HG02938 (cell line): ENCODE measurements at regions not wholly inside any gene's neighbourhood (a gene's known extent, or its start where the extent isn't known, plus 50 kb on each side); places are given as distances from the start of the nearest gene placed in this dataset.
"Not testable (repeated sequence)": the region's sequence is repeated elsewhere in the genome, so short reads cannot be mapped to it uniquely, and the experiment has no call there.

Source experiments
- ATAC-seq: cut with Tn5 transposase; IDR thresholded peaks from one replicate; pipeline ENCODE4 v1.9.1; 2021; ENCODE audit warnings: mild to moderate bottlenecking, moderate library complexity; ENCODE audit not compliant: unreplicated experiment

- peak; percentile 85 for ATAC-seq
Observed at GRCh38 chr1:199182186-199182843, 543.5 kb downstream of the PTPRC start.

DNA sequence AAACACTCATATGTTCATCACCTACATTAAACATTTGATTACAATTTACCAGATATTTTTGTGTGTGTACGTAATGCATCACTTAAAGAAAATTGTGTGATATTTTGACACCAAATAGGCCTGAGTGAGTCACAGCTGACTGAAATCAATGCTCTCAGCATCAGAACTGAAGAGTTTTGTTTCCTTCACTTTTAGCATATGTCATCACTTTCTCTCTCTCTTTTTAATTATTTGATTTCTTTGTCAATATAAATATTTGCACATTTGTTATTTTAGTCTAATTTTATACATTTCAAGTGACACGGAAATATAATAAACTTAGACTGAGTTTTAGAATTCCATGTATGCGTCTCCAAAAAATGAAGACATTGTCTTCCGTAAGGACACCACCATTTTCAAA lies 545.3 kb downstream of the PTPRC start:
- no peak for ATAC-seq

GRCh38 chr1:199194862-199195261 lies 556.0 kb downstream of the PTPRC start:
- no peak for ATAC-seq

DNA sequence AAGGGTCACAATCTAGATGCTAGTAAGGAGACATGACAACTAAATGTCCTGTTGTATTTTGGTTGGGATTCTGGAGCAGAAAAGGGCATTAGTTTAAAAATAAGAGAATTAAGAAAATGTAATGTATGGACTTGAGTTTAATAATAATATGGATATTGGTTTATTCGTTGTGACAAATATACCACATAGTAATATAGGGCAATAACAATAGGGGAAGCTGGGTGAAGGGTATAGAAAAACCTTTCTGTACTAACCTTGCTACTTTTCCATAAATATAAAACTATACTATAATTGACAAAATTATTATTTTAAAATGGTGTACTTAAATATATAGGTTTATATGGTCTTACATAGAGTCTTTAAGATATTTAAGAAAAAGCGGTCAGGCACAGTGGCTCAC lies 558.9 kb downstream of the PTPRC start:
- no peak for ATAC-seq

DNA sequence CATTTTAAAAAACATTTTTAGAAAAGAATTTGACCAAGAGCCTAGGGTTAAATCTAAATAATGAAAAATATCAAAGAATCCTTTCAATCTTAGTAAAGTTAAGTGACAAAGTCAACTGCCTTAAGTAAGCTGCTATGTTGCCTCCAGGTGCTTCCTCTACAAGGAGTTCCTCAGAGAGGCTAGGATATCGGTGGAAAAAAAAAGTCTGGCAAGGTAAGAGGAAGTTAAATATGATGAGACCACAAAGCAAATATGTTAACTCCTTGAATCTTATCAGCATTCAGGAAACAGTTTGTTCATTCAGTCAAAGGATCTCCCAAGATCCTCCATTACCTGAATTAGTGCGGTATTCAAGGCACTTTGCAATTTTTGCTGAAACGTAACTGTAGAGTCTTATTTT lies 563.5 kb downstream of the PTPRC start:
- ATAC-seq = no peak

GRCh38 chr1:199204231-199204630 lies 565.4 kb downstream of the PTPRC start:
- ATAC-seq = no peak

GRCh38 chr1:199205740-199206441 lies 567.1 kb downstream of the PTPRC start:
- no peak for ATAC-seq

DNA sequence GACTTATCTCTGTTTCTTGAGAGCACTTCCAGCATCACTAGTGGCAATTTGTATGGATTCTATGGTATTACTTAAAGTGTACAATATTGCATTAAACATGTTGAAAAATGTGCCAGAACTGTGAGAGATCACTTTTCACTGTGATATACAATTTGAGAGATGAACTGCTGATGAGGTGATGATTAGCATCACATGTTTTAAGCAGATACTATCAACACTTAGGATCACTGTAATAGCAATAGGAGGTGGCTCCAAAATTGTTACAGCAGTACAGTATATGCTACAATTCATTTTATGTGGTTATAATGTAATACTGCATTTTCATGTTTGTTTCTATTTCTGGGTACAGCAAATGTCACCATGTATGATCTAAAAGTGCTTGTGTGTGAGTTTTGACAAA lies 570.0 kb downstream of the PTPRC start:
- no peak for ATAC-seq

GRCh38 chr1:199218065-199218464 lies 579.2 kb downstream of the PTPRC start:
- no peak for ATAC-seq

DNA sequence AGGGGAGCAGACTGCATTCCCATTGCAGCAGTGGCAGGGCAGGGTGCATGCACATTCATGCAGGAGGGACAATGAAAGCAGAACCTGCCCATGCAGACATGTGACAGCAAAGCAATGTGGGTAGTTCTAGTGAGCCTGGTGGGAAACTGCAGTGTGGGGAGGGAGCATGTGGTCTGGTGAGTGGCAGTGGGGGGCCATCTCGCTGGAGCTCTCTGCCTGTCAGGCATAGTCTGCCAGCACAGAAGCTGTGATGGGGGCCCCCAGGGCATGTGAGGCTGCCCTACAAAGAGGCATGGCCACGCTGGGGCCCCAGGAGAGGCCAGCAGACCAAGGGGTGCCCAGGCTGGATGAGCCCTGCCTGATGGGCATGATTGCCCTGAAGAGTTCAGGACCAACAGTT lies 579.7 kb downstream of the PTPRC start:
- ATAC-seq = no peak

- ATAC-seq = no peak
Observed at GRCh38 chr1:199220031-199220430, 581.2 kb downstream of the PTPRC start.

- no peak for ATAC-seq
Observed at GRCh38 chr1:199221371-199222150, 582.7 kb downstream of the PTPRC start.

GRCh38 chr1:199223936-199224335 lies 585.1 kb downstream of the PTPRC start:
- ATAC-seq = no peak

- ATAC-seq = peak; percentile 72
Observed at GRCh38 chr1:199226163-199226562, 587.3 kb downstream of the PTPRC start.

- ATAC-seq = no peak
Observed at GRCh38 chr1:199242147-199242546, 603.3 kb downstream of the PTPRC start.

- ATAC-seq = no peak
Observed at GRCh38 chr1:199242601-199243000, 603.8 kb downstream of the PTPRC start.

DNA sequence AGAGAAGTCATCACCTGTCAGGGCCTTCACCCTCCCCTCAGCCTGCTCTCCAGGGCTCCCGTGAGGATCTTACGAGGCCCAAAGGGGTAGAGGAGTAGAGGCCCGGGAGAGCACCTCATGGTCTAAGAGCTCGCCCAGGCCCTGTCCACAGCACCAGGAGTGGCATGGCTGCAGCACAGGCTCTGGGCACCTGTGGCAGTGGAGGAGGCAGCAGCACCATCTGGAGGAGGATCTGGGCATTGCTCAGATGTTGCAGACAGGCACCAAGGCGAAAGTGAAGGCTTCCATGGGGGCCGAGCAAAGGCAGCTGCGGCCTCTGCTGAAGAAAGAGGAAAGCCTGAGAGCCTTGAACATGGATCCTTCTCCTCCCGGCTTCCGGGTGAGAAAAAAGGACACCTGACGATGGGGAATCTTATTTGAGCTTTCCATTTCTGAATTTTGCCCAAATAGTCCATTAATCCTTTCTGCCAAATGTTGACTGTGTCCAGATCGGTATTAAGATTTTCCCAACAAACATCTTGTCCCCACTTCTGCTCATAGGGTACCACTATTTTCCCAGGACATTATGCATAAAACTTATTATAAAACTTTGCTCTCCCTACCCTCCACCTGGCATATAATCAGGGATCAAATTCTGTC lies 604.7 kb downstream of the PTPRC start:
- peak; percentile 98 for ATAC-seq

DNA sequence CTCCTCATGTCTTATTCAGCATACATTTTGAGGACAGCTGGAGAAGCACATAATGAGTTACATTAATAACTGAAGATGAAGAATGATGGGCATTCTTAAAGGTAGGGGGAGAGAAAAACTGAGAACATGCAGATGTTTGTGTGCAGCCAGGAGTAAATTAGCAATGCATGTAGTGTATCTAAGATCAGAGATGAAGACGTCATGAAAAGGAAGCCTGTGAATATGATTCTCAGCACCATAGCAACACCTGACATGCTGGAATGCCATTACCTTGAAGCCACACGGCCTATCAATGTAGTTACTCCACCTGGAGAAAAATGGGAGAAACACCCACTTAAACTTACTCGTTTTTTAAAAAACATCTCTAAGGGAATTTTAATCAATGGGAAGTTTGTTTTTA lies 607.1 kb downstream of the PTPRC start:
- no peak for ATAC-seq

DNA sequence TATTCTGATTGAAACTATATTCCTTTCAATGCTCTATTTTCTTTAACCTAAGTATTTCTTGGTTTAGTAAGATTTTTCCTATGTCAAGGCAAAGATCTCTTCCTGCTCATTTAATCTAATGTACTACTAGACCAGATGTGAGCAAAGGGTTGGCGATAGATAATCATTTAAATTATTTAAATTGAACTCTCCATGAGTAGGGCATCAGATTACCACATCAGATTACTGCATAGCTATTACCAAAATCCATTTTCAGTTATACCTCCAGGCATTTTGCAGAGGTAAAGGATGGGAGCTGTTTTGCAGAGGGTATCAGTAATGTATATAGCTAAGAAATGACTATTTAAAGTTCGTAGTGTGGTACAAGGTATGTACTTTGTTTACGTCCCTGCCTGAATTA lies 607.9 kb downstream of the PTPRC start:
- ATAC-seq = no peak

GRCh38 chr1:199247891-199248290 lies 609.1 kb downstream of the PTPRC start:
- ATAC-seq = no peak

DNA sequence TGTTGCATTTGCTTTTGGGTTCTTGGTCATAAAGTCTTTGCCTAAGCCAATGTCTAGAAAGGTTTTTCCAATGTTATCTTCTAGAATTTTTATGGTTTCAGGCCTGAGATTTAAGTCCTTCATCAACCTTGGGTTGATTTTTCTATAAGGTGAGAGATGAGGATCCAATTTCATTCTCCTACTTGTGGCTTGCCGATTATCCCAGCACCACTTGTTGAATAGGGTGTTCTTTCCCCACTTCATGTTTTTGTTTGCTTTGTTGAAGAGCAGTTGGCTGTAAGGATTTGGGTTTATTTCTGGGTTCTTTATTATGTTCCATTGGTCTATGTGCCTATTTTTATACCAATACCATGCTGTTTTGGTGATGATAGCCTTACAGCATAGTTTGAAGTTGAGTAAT lies 615.2 kb downstream of the PTPRC start:
- not testable (repeated sequence) for ATAC-seq
